MG63 (cell line): ENCODE measurements at regions not wholly inside any gene's neighbourhood (a gene's known extent, or its start where the extent isn't known, plus 50 kb on each side); places are given as distances from the start of the nearest gene placed in this dataset.

Experiments used
- DNase-seq: peaks from one replicate; pipeline ENCODE4 v3.0.0-alpha.2; 2020
- H3K27me3 ChIP-seq: fragments of 250-450 bp; sonication (Bioruptor Pico); 2 replicates; pipeline ENCODE4 v1.5.1; 2020; ENCODE audit warnings: mild to moderate bottlenecking, moderate library complexity
- H3K36me3 ChIP-seq: fragments of 250-450 bp; sonication (Bioruptor Pico); 2 replicates; pipeline ENCODE4 v1.5.1; 2020; ENCODE audit warnings: mild to moderate bottlenecking, moderate library complexity
- H3K4me3 ChIP-seq: fragments of 250-450 bp; sonication (Bioruptor Pico); 2 replicates; pipeline ENCODE4 v1.5.1; 2020; ENCODE audit warnings: mild to moderate bottlenecking, moderate library complexity
- H3K9me3 ChIP-seq: fragments of 250-450 bp; sonication (Bioruptor Pico); 2 replicates; pipeline ENCODE4 v1.5.1; 2020; ENCODE audit warnings: mild to moderate bottlenecking, moderate library complexity

GRCh38 chr2:121039679-121040078 lies 245.3 kb downstream of the TFCP2L1 start:
- no peaks in the 10 kb centered on the region for H3K9me3 ChIP-seq
- no peaks in the 10 kb centered on the region for H3K36me3 ChIP-seq
- H3K4me3 ChIP-seq: no peak overlapping the region
- no peak for DNase-seq
- H3K27me3 ChIP-seq: no peaks in the 10 kb centered on the region

GRCh38 chr2:121041516-121041915 lies 243.5 kb downstream of the TFCP2L1 start:
- no peaks in the 10 kb centered on the region for H3K27me3 ChIP-seq
- H3K9me3 ChIP-seq: no peaks in the 10 kb centered on the region

GRCh38 chr2:121043061-121043826 lies 241.8 kb downstream of the TFCP2L1 start:
- H3K4me3 ChIP-seq: no peak overlapping the region
- no peaks in the 10 kb centered on the region for H3K27me3 ChIP-seq
- no peak for DNase-seq
- no peaks in the 10 kb centered on the region for H3K36me3 ChIP-seq
- no peaks in the 10 kb centered on the region for H3K9me3 ChIP-seq

More at GRCh38 chr2:121041516-121041915, 243.5 kb downstream of the TFCP2L1 start:
- Histone ChIP-seq H3K4me3 (no peak overlapping the region), H3K36me3 (no peaks in the 10 kb centered on the region)
- DNase-seq: no peak

GRCh38 chr2:121043827-121044222 lies 241.2 kb downstream of the TFCP2L1 start:
- no peak overlapping the region for H3K4me3 ChIP-seq
- DNase-seq: no peak
- no peaks in the 10 kb centered on the region for H3K27me3 ChIP-seq
- H3K36me3 ChIP-seq: no peaks in the 10 kb centered on the region
- no peaks in the 10 kb centered on the region for H3K9me3 ChIP-seq

GRCh38 chr2:121044412-121044811 lies 240.6 kb downstream of the TFCP2L1 start:
- Histone ChIP-seq H3K9me3 (no peaks in the 10 kb centered on the region), H3K36me3 (no peaks in the 10 kb centered on the region), H3K4me3 (no peak overlapping the region), H3K27me3 (no peaks in the 10 kb centered on the region)
- no peak for DNase-seq

GRCh38 chr2:121045245-121045644 lies 239.8 kb downstream of the TFCP2L1 start:
- no peak for DNase-seq
- Histone ChIP-seq H3K9me3 (no peaks in the 10 kb centered on the region), H3K4me3 (no peak overlapping the region), H3K36me3 (no peaks in the 10 kb centered on the region), H3K27me3 (no peaks in the 10 kb centered on the region)

GRCh38 chr2:121046335-121046734 lies 238.7 kb downstream of the TFCP2L1 start:
- Histone ChIP-seq H3K27me3 (no peaks in the 10 kb centered on the region), H3K4me3 (no peak overlapping the region), H3K9me3 (no peaks in the 10 kb centered on the region), H3K36me3 (no peaks in the 10 kb centered on the region)
- no peak for DNase-seq

GRCh38 chr2:121047383-121047782 lies 237.6 kb downstream of the TFCP2L1 start:
- Histone ChIP-seq H3K4me3 (no peak overlapping the region), H3K9me3 (no peaks in the 10 kb centered on the region), H3K27me3 (no peaks in the 10 kb centered on the region), H3K36me3 (no peaks in the 10 kb centered on the region)
- no peak for DNase-seq

- Histone ChIP-seq H3K36me3 (no peaks in the 10 kb centered on the region), H3K9me3 (no peaks in the 10 kb centered on the region), H3K4me3 (no peak overlapping the region), H3K27me3 (no peaks in the 10 kb centered on the region)
- DNase-seq: no peak
Observed at GRCh38 chr2:121049131-121049530, 235.9 kb downstream of the TFCP2L1 start.

- no peaks in the 10 kb centered on the region for H3K9me3 ChIP-seq
- no peak for DNase-seq
- H3K36me3 ChIP-seq: no peaks in the 10 kb centered on the region
- no peaks in the 10 kb centered on the region for H3K27me3 ChIP-seq
- no peak overlapping the region for H3K4me3 ChIP-seq
Observed at GRCh38 chr2:121049950-121050585, 234.9 kb downstream of the TFCP2L1 start.

- H3K9me3 ChIP-seq: no peaks in the 10 kb centered on the region
- H3K36me3 ChIP-seq: no peaks in the 10 kb centered on the region
- H3K27me3 ChIP-seq: no peaks in the 10 kb centered on the region
- H3K4me3 ChIP-seq: no peak overlapping the region
- no peak for DNase-seq
Observed at GRCh38 chr2:121051311-121051710, 233.7 kb downstream of the TFCP2L1 start.

GRCh38 chr2:121052023-121052422 lies 233.0 kb downstream of the TFCP2L1 start:
- no peak overlapping the region for H3K4me3 ChIP-seq
- DNase-seq: no peak
- H3K9me3 ChIP-seq: no peaks in the 10 kb centered on the region

GRCh38 chr2:121052521-121052920 lies 232.5 kb downstream of the TFCP2L1 start:
- no peaks in the 10 kb centered on the region for H3K36me3 ChIP-seq
- no peaks in the 10 kb centered on the region for H3K9me3 ChIP-seq
- no peaks in the 10 kb centered on the region for H3K27me3 ChIP-seq
- DNase-seq: no peak
- no peak overlapping the region for H3K4me3 ChIP-seq

More at GRCh38 chr2:121052023-121052422, 233.0 kb downstream of the TFCP2L1 start:
- Histone ChIP-seq H3K27me3 (no peaks in the 10 kb centered on the region), H3K36me3 (no peaks in the 10 kb centered on the region)

GRCh38 chr2:121055088-121055487 lies 229.9 kb downstream of the TFCP2L1 start:
- H3K4me3 ChIP-seq: no peak overlapping the region
- no peaks in the 10 kb centered on the region for H3K27me3 ChIP-seq
- H3K36me3 ChIP-seq: no peaks in the 10 kb centered on the region
- H3K9me3 ChIP-seq: no peaks in the 10 kb centered on the region
- DNase-seq: no peak

- no peak for DNase-seq
- no peak overlapping the region for H3K4me3 ChIP-seq
- H3K27me3 ChIP-seq: no peaks in the 10 kb centered on the region
- H3K9me3 ChIP-seq: no peaks in the 10 kb centered on the region
- no peaks in the 10 kb centered on the region for H3K36me3 ChIP-seq
Observed at GRCh38 chr2:121055501-121055900, 229.5 kb downstream of the TFCP2L1 start.

- no peaks in the 10 kb centered on the region for H3K36me3 ChIP-seq
- no peak overlapping the region for H3K4me3 ChIP-seq
- no peaks in the 10 kb centered on the region for H3K27me3 ChIP-seq
- H3K9me3 ChIP-seq: no peaks in the 10 kb centered on the region
- no peak for DNase-seq
Observed at GRCh38 chr2:121058852-121059558, 226.0 kb downstream of the TFCP2L1 start.
